ENCODE measurements at regions not wholly inside any gene's neighbourhood (a gene's known extent, or its start where the extent isn't known, plus 50 kb on each side); places are given as distances from the start of the nearest gene placed in this dataset.

- H3K27ac ChIP-seq, result no peak overlapping the region
- DNase-seq, result no peak
- H3K9me3 ChIP-seq, result no peaks in the 10 kb centered on the region
- H3K4me3 ChIP-seq, result no peak overlapping the region
- intact Hi-C loops (cut with DNase I; ENCODE audit: low total_unique reads), result no loop called here
- no peaks in the 10 kb centered on the region for H3K36me3 ChIP-seq
- no peaks in the 10 kb centered on the region for H3K4me1 ChIP-seq
- TF ChIP-seq CTCF (IDR thresholded peaks at IDR 0.05), result no peak
- H3K27me3 ChIP-seq, result no peaks in the 10 kb centered on the region
These were observed 495.9 kb downstream of the CENPC start for GRCh38 chr4:67049446-67049845.

GRCh38 chr4:67048530-67048929, 496.8 kb downstream of the CENPC start:
- Histone ChIP-seq H3K27ac (no peak overlapping the region), H3K4me3 (no peak overlapping the region), H3K27me3 (no peaks in the 10 kb centered on the region), H3K4me1 (no peaks in the 10 kb centered on the region), H3K9me3 (no peaks in the 10 kb centered on the region), H3K36me3 (no peaks in the 10 kb centered on the region)
- DNase-seq, result no peak
- no peak for TF ChIP-seq CTCF (IDR thresholded peaks at IDR 0.05)
- intact Hi-C loops (cut with DNase I; ENCODE audit: low total_unique reads), result no loop called here

- DNase-seq, result no peak
- Histone ChIP-seq H3K27ac (no peak overlapping the region), H3K4me3 (no peak overlapping the region), H3K27me3 (no peaks in the 10 kb centered on the region), H3K36me3 (no peaks in the 10 kb centered on the region), H3K4me1 (no peaks in the 10 kb centered on the region), H3K9me3 (no peaks in the 10 kb centered on the region)
- TF ChIP-seq CTCF (IDR thresholded peaks at IDR 0.05), result no peak
- intact Hi-C loops (cut with DNase I; ENCODE audit: low total_unique reads), result no loop called here
These were observed 505.0 kb downstream of the CENPC start for GRCh38 chr4:67040315-67040714.

- no peaks in the 10 kb centered on the region for H3K36me3 ChIP-seq
- no peaks in the 10 kb centered on the region for H3K4me1 ChIP-seq
These were observed 507.1 kb downstream of the CENPC start for GRCh38 chr4:67038228-67038566.

GRCh38 chr4:67037504-67038227, 507.6 kb downstream of the CENPC start:
- Histone ChIP-seq H3K4me1 (no peaks in the 10 kb centered on the region), H3K27ac (no peak overlapping the region), H3K9me3 (no peaks in the 10 kb centered on the region), H3K27me3 (no peaks in the 10 kb centered on the region), H3K36me3 (no peaks in the 10 kb centered on the region), H3K4me3 (no peak overlapping the region)
- no peak for TF ChIP-seq CTCF (IDR thresholded peaks at IDR 0.05)
- intact Hi-C loops (cut with DNase I; ENCODE audit: low total_unique reads), result no loop called here
- no peak for DNase-seq

More at GRCh38 chr4:67038228-67038566, 507.1 kb downstream of the CENPC start:
- no peak for DNase-seq
- intact Hi-C loops (cut with DNase I; ENCODE audit: low total_unique reads), result no loop called here
- no peak for TF ChIP-seq CTCF (IDR thresholded peaks at IDR 0.05)
- Histone ChIP-seq H3K27ac (no peak overlapping the region), H3K27me3 (no peaks in the 10 kb centered on the region), H3K9me3 (no peaks in the 10 kb centered on the region), H3K4me3 (no peak overlapping the region)

- Histone ChIP-seq H3K36me3 (no peaks in the 10 kb centered on the region), H3K9me3 (no peaks in the 10 kb centered on the region), H3K4me3 (no peak overlapping the region), H3K4me1 (no peaks in the 10 kb centered on the region), H3K27ac (no peak overlapping the region), H3K27me3 (no peaks in the 10 kb centered on the region)
- intact Hi-C loops (cut with DNase I; ENCODE audit: low total_unique reads), result no loop called here
- no peak for TF ChIP-seq CTCF (IDR thresholded peaks at IDR 0.05)
- DNase-seq, result no peak
These were observed 508.5 kb downstream of the CENPC start for GRCh38 chr4:67036791-67037190.
